G401 (cell line): ENCODE measurements at regions not wholly inside any gene's neighbourhood (a gene's known extent, or its start where the extent isn't known, plus 50 kb on each side); places are given as distances from the start of the nearest gene placed in this dataset.

Experiments used
- DNase-seq: peaks from one replicate; pipeline ENCODE4 v3.0.0-alpha.2; 2015; ENCODE audit warnings: low spot score
- in situ Hi-C: cut with HindIII; loops from 2 replicates; pipeline ENCODE4 v1.10.0; 2016; ENCODE audit warnings: low sequenced_read_pairs, mixed read lengths

DNA sequence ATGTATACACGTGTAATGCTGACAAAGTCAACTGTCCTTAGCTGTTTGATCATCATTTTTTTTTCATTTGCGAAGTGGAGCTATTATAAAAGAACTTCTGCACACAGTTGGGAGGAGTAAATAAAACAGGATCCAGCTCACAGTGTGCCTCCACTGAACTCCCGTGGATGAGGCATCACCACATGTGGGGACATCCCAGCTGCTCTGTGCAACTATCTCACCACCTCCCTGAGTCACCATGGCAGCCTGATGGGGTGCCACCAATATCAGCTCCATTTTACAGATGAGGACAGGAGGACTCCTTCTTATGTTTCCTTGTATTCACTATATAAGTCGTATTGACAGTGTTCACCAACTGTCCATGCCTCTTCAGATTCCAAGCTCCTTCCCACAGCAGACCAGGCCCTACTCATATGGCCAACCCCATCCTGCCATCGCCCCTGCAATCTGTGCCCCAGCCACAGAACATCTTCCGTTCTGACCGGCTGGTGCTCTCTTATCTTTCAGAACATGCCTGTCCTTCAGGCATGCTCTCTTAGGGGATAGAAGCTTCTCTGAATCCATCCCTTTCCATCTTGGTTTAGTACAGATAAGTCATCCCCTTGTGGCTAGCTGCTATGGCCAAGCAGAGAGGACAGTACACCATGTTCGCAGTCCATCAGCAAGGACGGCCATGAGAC lies 288.1 kb downstream of the RNF144A start:
- DNase-seq, result no peak
- in situ Hi-C loops, result no loop called here

DNA sequence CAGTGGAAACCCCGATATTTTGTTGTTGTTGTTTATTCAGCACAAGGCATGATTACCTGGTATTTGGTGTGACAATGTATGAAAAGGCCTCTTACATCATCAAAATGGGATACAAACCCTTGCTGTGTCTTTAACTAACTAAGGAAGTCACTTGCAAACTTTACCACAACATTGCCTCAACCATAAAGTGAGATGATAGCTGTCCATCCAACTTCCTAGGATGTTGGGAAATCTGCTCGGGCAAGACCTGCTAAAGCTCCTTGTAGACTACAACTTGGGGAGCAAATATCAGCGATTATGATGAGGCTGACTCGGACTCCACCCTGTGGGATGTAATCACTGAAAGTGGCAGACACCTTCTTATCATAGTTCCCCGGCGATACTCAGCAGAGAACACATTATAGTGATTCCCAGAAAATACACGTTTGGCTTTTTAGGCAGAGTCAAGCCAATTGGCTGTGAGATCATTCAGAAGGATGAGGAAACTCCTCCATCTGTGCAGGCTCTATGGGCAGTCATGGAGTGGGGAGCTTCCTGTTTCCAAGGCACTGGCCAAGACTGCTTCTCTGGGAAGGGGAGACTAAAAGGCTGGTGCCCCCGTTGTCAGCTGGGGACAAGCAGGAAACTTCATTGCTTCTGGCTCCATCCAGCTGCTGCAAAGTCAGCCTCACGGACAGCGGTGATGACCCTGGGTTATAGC lies 289.0 kb downstream of the RNF144A start:
- in situ Hi-C loops, result no loop called here
- peak; percentile 13 for DNase-seq

DNA sequence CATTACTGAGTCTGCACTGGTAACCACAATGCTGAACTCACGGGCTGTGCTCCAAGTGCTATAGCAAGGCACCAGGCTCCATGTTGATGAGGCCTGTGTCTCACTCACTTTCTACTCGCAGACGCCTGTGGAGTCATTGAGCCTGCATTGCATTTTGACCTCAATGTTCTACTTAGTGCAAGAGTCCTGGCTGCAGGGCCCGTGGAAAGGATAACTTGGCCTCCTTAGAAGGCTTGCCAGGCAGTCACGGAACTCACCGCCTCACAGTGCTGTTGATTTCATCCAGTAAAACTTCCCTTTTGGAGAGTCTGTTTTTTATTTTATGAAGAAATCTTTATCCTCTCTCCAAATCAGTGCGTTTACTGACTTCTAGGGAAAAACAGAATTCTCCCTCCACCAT lies 290.4 kb downstream of the RNF144A start:
- in situ Hi-C loops, result no loop called here
- DNase-seq, result no peak

DNA sequence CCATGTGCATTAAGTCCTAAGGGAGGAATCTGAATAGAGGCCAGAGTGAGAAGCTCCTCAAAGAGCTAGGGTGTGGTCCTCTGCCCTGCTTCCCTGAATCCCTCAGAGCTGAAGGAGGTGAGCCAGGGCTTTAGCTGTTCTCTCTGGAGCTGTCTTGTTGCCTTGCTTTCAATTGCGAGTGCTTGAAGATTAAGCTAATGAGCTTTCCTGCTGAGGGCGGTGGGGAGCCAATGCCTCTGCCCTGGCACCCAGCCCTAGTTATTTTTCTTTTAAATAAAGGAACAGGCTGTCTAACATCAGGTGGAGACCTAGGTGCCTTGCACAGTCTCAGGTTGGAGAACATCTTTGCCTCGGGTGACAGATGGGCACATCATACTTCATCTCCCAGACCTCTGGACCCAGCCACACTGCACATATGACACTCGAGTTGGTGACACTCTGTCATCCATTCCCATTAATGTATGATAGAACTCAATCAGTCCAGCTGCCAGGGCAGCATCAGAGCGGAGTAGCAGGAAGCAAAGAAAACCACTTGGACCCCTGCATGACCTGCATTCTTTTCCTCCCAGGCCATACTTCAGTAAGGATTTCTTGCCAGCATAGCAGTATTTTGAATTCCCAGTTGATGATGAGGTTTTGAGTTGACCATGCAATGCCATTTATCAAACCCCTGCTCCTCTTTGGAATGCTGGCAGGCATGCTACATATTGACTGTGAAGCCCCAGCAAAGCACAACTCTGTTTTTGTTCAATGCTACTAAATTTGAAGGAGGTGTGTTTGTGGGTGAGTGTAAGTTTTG lies 292.7 kb downstream of the RNF144A start:
- in situ Hi-C loops, result no loop called here
- no peak for DNase-seq

DNA sequence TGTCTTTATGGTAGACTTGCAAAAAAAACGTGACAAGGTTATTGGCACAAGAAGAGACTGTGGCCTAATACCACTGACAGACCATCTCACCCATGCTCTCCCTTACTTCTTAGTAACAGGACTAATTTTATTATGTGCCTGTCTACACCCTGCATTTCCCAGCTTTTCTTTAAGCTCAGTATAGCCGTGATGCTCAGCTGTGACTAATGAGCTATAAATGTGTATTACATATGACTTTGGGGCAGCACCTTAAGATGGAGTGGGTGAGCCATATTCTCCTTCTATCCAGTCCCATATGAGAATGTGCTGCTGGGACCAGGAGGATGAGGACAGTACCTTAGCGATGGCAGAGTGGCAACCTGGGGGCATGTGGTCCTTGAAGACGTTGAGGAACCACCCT lies 293.5 kb downstream of the RNF144A start:
- DNase-seq, result no peak
- in situ Hi-C loops, result no loop called here

DNA sequence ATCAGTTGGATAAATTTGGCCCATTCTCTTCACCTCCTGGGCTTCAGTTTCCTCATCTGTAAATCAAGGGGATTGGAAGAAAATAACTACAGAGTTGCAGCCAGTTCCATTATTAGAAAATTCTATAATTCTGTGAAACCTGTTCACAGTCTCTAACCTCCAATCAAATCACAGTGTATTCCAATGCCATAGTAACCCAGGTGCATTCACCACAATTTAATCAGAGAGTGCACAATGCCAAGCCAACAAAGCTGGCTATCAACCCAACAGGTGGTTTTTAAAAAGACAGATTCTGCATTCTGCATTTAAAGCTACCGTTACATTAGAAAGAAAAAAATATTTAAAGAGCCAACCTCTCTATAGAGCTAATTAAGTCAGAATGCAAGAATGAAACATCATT lies 308.6 kb downstream of the RNF144A start:
- no peak for DNase-seq
- in situ Hi-C loops, result no loop called here

DNA sequence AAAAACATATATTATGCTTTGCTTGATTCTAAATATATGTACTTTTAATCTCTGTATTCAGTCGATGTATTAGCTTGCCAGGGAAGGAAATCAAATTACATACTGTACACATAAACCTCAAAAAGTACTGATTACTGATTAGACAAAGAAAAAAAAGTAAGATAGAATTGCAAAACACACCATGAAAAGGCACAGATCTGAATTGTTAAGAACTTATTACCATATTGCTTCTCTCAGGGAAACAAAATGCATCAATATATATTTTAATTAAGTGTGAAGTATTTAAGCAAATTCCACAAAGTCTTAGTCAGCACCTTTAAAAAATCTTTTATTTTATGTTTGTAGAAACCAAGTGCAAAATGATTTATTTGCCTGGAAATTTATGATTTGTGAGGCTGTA lies 309.3 kb downstream of the RNF144A start:
- in situ Hi-C loops, result no loop called here
- no peak for DNase-seq

DNA sequence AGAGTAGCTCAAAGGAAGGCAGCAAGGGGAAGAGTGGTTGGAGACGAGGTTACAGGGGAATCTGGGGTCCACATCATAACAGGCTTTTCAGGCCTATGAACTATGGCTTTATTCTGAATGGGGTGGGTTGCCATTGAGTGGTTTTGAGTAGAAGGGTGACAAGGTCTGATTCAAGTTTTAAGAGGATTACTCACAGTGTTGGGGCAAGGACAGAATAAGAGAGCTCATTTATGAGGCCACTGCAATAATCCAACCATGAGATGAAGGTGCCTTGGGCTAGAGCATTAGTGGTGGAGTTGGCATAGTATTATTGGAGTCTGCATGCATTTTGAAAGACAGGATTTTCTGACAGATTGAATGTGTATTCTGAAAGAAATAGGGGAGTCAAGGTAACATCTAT lies 315.9 kb downstream of the RNF144A start:
- no peak for DNase-seq
- in situ Hi-C loops, result no loop called here

DNA sequence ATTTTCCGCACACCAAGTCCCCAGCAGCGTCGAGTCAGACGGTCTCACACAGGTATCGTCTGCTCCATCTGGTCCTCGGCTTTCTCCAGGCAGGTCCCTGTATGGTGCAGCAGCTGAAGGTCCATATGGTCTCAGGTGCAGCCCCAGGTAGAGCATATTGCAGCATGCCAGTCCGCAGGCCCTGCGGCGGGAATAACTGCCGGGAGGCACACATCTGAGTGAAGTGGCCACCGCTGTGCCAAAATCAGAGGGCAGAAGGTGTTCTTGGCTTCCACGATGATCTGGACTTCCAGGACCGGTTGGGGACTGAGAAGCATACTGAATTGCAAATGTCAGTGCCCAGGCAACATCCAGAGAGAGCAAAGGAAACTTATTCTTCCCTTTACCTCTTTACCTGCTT lies 320.3 kb downstream of the RNF144A start:
- in situ Hi-C loops, result no loop called here
- DNase-seq, result peak; percentile 99

DNA sequence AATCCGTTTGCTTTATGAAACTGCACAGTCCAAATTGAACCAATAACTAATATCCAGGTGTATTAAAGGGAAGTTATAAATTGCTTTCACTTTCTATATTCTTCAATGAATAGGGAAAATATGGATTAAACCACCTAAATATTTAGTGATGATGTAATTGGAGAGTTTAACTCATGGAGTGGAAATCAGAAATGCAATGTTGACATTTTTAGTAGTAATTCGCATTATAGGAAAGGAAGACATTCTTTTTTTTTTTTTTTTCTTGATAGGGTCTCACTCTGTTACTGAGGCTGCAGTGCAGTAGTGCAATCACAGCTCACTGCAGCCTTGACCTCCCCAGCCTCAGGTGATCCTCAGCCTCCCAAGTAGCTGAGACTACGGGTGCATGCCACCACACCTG lies 321.9 kb downstream of the RNF144A start:
- no peak for DNase-seq
- in situ Hi-C loops, result no loop called here

DNA sequence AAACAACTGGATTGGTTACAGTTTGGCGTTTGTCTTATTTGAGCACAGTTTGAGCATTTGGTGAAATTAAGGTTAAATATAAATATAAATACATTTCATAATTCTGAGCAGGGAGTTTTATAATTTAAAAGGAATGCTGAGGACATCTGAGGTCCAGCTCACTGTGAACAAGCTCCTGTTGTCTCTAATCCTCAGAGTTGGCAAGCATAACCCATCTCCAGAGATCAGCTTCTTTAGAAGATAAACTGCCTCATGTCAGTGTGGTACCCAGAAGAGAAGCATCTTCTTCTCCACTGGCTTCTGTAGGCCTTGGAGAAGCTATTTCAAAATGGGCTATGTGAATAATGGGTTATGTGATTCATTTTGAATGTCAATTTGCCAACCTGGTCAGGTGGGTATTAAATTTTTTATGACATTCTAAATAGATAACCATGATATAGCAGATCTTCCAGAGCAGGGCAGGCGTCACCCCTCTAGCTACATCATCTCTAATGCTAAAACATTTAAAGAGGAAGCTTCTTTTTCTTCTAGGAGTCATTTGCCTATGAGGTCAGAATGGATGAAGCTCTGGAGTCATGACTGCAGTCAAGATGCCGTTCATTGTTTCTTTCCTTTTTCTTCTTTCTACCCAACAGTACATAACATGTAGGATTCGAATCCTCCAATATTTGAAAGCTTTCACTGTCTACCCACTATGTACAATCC lies 324.0 kb downstream of the RNF144A start:
- peak; percentile 63 for DNase-seq
- in situ Hi-C loops, result no loop called here

DNA sequence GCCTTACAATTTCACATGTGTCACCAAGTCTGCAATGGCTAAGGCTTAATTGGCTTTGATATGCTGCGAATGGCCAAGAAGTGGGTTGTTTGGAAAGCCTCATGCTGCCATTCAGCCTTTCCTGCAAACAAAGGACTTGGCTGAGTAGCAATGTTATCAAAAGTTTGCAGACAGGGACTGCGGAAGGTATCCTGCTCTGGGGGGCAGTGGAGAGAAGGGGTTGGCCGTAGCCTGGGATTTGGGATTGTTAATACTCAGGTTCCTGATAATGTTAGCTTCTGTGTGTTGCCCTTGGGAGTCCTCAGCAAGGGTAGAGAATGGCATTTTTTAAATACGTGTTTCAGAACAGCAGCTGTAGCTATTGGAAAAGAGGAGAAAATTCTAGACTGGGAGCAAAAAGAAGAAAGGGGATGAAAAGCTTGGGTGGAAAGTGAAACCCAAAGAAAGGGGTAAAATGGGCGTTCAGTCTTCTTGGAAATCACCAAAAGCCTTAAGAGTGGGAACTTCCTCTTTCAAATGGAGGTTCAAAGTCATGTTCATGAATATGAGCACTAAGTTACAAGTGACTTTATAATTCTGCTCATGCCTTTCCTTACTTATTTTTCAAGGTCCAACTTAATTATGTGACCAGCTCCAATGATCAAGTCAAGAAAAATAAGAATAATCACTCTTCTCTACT lies 325.1 kb downstream of the RNF144A start:
- no peak for DNase-seq
- in situ Hi-C loops, result no loop called here

DNA sequence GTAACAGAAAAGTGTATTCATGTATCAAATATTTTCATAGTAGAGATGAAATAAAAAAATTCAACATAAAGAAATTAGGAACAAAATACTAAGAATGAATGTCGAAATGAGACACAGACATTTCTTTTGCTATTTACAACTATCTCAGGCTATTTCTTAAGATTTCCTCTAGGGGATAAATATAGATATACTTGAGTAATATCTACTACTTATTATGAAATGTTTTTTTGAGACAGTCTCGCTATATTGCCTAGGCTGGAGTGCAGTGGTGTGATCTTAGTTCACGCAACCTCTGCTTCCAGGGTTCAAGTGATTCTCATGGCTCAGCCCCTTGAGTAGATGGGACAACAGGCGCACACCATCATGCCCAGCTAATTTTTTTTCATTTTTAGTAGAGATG lies 326.1 kb downstream of the RNF144A start:
- in situ Hi-C loops, result no loop called here
- no peak for DNase-seq

DNA sequence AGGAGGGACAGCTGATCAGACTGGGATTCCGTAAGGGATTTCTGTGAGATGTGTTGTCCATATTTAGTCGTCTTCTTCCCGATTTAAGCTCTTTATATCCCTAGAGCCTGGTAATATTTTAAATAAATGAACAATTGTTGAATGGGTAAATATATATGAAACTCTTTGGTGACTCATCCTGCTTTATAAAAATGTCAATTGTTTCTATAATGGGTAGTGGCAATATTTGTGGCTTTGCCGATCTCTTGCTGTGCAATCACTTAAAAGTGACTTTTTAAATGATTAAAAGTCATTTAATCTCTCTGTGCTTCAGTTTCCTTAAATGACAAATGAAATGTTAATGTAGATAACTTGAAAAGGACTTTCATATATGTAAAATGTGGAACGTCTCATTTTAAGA lies 339.2 kb downstream of the RNF144A start:
- in situ Hi-C loops, result no loop called here

DNA sequence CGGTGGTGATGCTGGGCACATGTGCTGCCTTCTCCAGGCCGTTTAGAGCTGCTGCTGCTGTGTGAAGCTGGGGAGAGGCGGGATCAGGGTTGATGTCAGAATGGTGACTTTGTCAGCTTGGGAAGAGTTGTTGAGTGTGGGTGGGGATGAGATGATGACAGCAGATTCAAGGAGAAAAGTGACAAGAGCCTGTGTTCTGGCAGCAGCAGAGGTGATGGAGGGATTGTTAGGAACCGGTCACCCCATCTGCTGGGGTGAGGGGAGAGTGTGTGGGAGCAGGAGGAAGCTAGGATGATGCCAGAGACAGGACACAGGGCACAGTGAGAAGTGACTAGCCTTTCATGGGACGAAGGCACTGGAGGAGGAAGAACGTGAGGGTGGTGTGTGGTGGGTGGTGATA lies 345.5 kb downstream of the RNF144A start:
- DNase-seq, result no peak
- in situ Hi-C loops, result no loop called here

More for the DNA sequence above, 339.2 kb downstream of the RNF144A start:
- DNase-seq, result no peak

DNA sequence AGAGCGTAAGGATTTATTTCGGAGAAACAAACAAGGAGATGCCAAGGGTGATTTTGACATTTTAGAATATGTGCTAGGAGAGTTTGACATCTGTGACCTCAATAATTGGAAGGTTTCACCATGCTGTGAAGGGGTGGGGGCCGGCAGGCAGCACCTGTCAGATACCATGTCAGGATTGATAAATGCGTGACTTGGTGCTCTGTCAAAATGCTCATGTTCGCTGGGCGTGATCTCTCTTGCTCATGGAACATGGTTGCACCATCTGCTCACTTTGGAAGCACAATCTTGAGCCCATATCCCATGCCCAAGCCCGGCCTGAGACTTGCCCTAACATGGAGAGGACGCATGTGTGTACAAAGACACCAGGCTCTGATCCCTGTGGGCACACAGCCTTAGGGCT lies 347.6 kb downstream of the RNF144A start:
- in situ Hi-C loops, result no loop called here
- DNase-seq, result peak; percentile 5

DNA sequence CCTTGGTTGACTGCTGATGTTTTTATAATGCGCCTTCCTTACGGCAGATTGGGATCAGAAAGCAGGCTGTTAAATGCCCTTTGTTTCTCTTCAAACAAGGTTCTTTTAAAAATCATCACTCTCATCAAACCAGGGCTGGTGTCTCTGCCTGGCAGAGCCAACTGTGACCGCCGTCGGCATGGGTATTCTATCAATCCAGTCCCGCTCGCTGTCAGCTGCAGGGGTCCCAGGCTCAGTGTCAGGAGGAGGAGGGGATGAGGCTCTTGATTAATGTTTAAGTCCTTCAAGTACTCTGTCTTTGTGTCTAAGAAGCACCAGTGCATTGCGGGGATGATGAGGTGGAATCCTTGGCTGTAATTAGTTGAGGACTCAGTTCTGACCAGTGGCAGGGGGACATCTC lies 348.1 kb downstream of the RNF144A start:
- no peak for DNase-seq
- in situ Hi-C loops, result no loop called here

DNA sequence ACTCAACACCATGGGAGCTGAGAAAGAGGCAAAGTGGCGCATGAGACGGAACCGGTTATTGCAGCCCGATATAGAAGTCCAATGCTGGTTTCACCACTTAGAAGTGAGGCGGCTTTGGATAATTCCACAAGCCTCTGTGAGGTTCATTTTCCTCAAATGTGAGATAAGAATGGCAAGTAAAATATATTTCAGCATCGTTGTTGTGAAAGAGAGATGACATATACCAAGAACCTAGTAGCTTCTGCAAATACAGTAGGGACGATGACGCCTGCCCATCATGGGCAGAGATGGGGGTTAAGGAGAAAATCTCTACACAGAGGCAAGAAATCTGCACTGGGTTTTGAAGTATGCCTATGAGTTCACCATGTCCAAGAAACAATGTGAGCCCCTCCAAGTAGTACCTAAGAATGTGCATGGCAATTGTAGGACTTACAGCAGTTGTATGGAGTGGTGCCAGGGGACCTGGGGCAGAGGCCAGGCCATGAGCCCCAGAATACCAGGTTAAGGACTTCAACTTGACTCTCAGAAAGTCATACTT lies 352.0 kb downstream of the RNF144A start:
- no peak for DNase-seq
- in situ Hi-C loops, result no loop called here

DNA sequence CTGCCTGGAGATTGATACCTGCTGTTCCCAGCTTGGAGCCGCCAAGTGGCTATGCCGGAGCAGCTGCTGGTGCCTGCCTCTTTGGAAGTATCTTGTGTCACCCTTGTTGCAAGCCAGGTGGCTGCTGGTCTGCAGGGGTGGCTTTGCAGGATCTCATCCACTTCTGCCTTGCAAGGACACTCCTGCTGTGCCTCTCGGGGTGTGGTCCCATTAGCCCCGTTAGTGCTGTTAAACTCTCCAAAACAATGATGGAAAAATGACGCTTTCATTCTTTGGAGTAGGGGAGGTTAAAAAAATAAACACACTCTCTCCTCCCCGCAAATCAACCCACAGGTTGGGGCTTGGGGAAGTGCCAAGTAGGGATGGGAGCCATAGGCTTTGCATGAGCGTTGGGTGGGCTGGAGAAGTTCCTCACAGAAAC lies 352.8 kb downstream of the RNF144A start:
- in situ Hi-C loops, result no loop called here
- peak; percentile 54 for DNase-seq
